ENCODE measurements at regions not wholly inside any gene's neighbourhood (a gene's known extent, or its start where the extent isn't known, plus 50 kb on each side); places are given as distances from the start of the nearest gene placed in this dataset.

DNA sequence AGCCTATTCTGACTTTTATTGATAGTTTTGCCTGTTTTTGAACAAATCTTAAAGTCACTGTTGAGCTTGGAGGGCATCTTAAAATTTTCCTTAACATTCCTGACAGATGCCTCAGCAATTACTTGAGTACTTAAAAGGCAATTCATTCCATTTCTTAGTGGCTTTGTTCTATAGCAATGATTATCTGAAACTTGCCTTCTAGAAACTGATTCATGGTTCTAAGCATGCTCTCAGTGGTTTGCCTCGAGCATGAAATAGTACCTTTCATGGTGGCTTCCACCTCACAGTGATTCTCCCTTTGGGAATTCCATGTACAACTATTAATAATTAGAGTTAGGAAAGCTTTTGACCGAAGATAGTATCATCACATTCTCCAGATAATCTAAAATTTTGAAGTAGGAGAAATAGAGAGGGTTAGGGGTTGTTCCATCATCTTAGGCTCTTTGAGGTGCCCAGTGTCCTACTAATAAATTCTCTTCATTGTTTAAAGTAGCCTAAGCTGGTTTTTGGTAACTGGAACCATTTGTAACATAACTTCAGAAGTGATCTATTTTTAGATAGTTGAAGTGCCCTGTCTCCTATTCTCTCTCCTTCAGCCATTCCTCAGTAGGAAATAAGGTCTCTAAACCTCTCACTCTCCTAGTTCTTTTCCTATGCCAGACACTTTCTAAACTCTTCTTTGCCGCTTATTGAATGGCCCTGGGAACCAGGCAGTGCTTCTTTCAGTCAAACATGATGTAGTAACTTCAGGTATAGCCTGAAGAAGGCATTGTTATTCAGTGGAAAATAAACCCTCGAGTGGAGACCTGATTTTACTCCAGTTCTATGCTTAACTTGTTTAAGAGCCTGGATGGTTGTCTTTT is 156.1 kb downstream of the HAUS1 start:
- no peak for DNase-seq (ENCODE audit: low read depth in 1 of 2, low spot score in 1 of 2)
- no peak for TF ChIP-seq JUND (IDR thresholded peaks at IDR 0.05; ENCODE audit: low read depth)
- in situ Hi-C loops (cut with HindIII; ENCODE audit: low pct_unique_long_range_greater_than_20kb, low sequenced_read_pairs): no loop called here

GRCh38 chr18:46260879-46261143 is 156.6 kb downstream of the HAUS1 start:
- DNase-seq (ENCODE audit: low read depth in 1 of 2, low spot score in 1 of 2): no peak
- TF ChIP-seq JUND (IDR thresholded peaks at IDR 0.05; ENCODE audit: low read depth): no peak
- in situ Hi-C loops (cut with HindIII; ENCODE audit: low pct_unique_long_range_greater_than_20kb, low sequenced_read_pairs): no loop called here

DNA sequence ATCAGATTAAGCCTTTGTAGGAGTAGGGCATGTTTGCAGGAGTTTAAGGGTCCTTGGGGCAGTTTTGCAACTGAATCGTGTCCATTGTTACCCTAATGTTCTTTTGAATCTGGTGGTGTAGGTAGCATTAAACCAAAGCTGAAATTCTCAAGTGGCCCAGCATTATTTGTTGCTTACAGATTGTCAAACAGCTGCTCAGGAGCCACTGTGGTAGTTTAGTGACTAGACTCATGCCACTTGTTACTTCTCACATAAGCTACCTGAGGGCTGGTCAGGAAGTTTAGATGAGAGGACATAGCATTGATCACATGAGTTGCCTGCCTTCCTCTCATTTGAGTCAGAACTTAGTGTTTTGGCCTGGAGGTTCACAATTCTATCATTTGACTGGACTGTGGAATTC is 157.6 kb downstream of the HAUS1 start:
- in situ Hi-C loops (cut with HindIII; ENCODE audit: low pct_unique_long_range_greater_than_20kb, low sequenced_read_pairs): no loop called here
- TF ChIP-seq JUND (IDR thresholded peaks at IDR 0.05; ENCODE audit: low read depth): no peak
- DNase-seq (ENCODE audit: low read depth in 1 of 2, low spot score in 1 of 2): no peak

DNA sequence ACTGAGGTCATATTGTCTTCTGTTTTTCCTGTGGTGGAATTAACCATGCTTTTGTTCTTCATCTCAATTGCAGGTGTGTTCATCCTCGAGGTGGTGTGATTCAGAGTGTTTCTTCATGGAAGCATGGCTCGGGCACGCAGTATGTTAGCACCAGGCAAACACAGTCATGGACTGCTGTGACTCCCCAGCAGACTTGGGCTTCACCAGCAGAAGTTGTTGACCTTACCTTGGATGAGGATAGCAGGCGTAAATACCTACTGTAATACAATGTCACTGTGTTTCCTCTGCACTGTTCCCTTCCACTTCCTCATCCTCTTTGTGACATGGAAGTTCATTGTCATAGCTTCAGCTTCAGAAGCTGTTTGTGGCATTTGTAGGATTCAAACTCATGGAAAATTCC is 158.7 kb downstream of the HAUS1 start:
- DNase-seq (ENCODE audit: low read depth in 1 of 2, low spot score in 1 of 2): no peak
- no peak for TF ChIP-seq JUND (IDR thresholded peaks at IDR 0.05; ENCODE audit: low read depth)
- in situ Hi-C loops (cut with HindIII; ENCODE audit: low pct_unique_long_range_greater_than_20kb, low sequenced_read_pairs): no loop called here

- DNase-seq (ENCODE audit: low read depth in 1 of 2, low spot score in 1 of 2): no peak
- TF ChIP-seq JUND (IDR thresholded peaks at IDR 0.05; ENCODE audit: low read depth): no peak
- in situ Hi-C loops (cut with HindIII; ENCODE audit: low pct_unique_long_range_greater_than_20kb, low sequenced_read_pairs): no loop called here
These were observed 160.1 kb downstream of the HAUS1 start for GRCh38 chr18:46264255-46264654.

DNA sequence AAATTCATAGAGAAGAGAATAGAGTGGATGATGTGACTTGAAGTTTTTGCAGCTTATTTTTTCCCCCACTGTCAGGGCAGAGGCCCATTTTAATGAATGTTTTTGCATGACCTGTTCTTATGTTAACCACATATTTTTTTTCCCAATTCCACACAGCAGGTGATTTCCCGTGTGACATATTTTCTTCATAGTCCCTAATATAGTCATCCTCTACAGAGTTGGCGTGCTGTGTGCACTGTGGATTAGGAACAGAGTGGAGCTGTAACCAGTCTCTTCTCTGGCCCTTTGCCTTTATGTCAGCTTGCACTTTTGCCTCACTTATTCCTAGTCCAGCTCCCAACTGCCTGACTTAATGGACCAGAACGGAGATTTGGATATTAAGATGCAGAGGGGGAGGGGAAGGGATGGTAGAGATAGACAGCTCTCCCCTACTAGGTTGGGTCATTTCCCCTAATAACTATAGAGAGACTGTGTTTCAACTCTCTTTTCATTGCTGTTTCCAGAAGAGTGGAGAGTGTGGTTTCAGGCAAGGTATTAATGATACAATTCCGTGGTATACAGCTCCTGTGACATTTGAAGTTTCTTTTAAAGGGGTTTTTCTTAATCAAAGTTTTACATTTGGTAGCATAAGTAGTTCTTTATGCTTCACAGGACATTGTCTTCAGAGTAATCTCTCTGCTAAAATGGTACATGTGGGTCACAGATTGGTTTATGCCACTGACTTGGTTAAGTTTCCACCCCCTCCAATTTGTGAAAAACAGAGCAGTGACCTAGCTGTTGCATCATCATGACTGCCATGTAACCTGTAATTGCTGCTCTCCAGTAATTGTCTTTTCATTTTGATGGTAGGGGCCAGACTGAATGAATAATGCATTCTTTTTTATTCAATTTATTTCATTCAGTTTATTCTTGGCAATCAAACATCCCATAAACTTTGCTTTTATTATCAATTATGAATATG is 161.3 kb downstream of the HAUS1 start:
- in situ Hi-C loops (cut with HindIII; ENCODE audit: low pct_unique_long_range_greater_than_20kb, low sequenced_read_pairs): no loop called here
- TF ChIP-seq JUND (IDR thresholded peaks at IDR 0.05; ENCODE audit: low read depth): no peak
- no peak for DNase-seq (ENCODE audit: low read depth in 1 of 2, low spot score in 1 of 2)

DNA sequence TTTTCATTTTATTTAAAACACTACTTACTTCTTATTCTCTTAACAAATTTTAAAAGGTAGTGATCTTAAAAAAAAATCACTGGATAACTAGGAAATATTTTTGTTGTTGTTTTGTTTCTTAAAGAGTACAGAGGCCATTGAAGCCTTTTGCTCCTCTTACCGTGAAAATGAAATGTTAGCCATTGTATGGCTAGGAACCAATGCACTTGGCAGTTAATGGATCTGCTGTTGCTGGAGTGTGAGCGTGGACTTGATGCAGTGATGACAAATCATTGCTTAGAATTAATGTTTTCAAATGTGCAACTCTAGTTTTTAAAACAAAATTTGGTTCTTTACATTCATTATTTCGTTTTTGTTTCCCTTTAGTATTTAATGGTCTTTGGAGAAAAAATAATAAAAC is 162.3 kb downstream of the HAUS1 start:
- no peak for DNase-seq (ENCODE audit: low read depth in 1 of 2, low spot score in 1 of 2)
- in situ Hi-C loops (cut with HindIII; ENCODE audit: low pct_unique_long_range_greater_than_20kb, low sequenced_read_pairs): no loop called here
- TF ChIP-seq JUND (IDR thresholded peaks at IDR 0.05; ENCODE audit: low read depth): no peak

GRCh38 chr18:46268671-46269070 is 164.5 kb downstream of the HAUS1 start:
- DNase-seq (ENCODE audit: low read depth in 1 of 2, low spot score in 1 of 2): no peak
- no peak for TF ChIP-seq JUND (IDR thresholded peaks at IDR 0.05; ENCODE audit: low read depth)
- in situ Hi-C loops (cut with HindIII; ENCODE audit: low pct_unique_long_range_greater_than_20kb, low sequenced_read_pairs): no loop called here

GRCh38 chr18:46269275-46269674 is 165.1 kb downstream of the HAUS1 start:
- no peak for TF ChIP-seq JUND (IDR thresholded peaks at IDR 0.05; ENCODE audit: low read depth)
- in situ Hi-C loops (cut with HindIII; ENCODE audit: low pct_unique_long_range_greater_than_20kb, low sequenced_read_pairs): no loop called here

GRCh38 chr18:46271488-46271887 is 167.3 kb downstream of the HAUS1 start:
- no peak for TF ChIP-seq JUND (IDR thresholded peaks at IDR 0.05; ENCODE audit: low read depth)
- in situ Hi-C loops (cut with HindIII; ENCODE audit: low pct_unique_long_range_greater_than_20kb, low sequenced_read_pairs): no loop called here
- no peak for DNase-seq (ENCODE audit: low read depth in 1 of 2, low spot score in 1 of 2)

More at GRCh38 chr18:46269275-46269674, 165.1 kb downstream of the HAUS1 start:
- no peak for DNase-seq (ENCODE audit: low read depth in 1 of 2, low spot score in 1 of 2)

DNA sequence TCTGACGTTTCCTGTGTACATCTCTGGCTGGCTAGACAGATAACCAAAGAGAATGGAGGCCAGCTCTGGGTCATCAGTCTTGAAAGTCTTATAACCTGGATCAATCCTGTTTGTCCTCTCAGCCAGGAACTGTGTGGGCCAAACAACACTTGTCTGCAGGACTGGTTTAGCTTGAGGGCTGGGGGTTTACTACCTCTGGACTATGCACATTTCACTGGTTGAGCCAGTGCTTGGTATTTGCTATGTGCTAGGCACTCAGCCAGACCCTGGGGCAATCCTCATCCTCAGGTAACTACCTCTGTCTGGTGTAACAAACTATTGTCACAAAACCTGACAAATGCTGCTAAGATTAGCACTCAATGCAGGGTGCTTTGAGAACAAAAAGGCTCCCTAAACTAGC is 169.7 kb downstream of the HAUS1 start:
- TF ChIP-seq JUND (IDR thresholded peaks at IDR 0.05; ENCODE audit: low read depth): no peak
- in situ Hi-C loops (cut with HindIII; ENCODE audit: low pct_unique_long_range_greater_than_20kb, low sequenced_read_pairs): no loop called here
- DNase-seq (ENCODE audit: low read depth in 1 of 2, low spot score in 1 of 2): peak in 1 of 2 experiments; percentile 85

DNA sequence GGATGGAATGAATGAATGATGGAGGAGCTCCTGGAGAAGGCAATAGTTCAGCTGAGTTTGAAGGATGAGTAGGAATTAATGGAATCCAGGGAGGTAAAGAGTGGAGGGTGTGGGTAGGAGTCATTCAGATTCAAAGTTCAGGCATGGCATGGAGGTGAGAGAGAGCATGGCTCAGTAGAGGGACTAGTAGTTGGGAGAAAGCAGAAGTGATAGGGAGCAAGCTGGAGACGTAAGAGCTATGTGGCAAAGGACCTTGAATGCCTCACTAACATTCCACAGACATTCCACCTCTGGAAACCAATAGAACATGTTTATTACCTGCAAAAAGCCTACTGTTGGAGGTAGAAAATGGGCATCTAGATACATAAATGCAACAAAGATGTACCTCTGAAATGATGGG is 170.1 kb downstream of the HAUS1 start:
- in situ Hi-C loops (cut with HindIII; ENCODE audit: low pct_unique_long_range_greater_than_20kb, low sequenced_read_pairs): no loop called here
- no peak for TF ChIP-seq JUND (IDR thresholded peaks at IDR 0.05; ENCODE audit: low read depth)

GRCh38 chr18:46275370-46275769 is 171.2 kb downstream of the HAUS1 start:
- in situ Hi-C loops (cut with HindIII; ENCODE audit: low pct_unique_long_range_greater_than_20kb, low sequenced_read_pairs): no loop called here
- no peak for TF ChIP-seq JUND (IDR thresholded peaks at IDR 0.05; ENCODE audit: low read depth)
- DNase-seq (ENCODE audit: low read depth in 1 of 2, low spot score in 1 of 2): no peak

More for the DNA sequence above, 170.1 kb downstream of the HAUS1 start:
- DNase-seq (ENCODE audit: low read depth in 1 of 2, low spot score in 1 of 2): peak in 1 of 2 experiments; percentile 11

All from T47D (cell line).